Retinal pigment epithelial cell (primary cell): ENCODE measurements at regions not wholly inside any gene's neighbourhood (a gene's known extent, or its start where the extent isn't known, plus 50 kb on each side); places are given as distances from the start of the nearest gene placed in this dataset.

Experiments used
- DNase-seq: peaks from one replicate; pipeline ENCODE4 v3.0.0-alpha.2; 2010; ENCODE audit warnings: low read depth
- H3K4me3 ChIP-seq: 2 replicates; pipeline ENCODE4 v1.5.1; 2011; ENCODE audit warnings: mild to moderate bottlenecking, low read length, control low read depth, moderate library complexity
- CTCF ChIP-seq: conservative IDR thresholded peaks from 2 replicates; pipeline ENCODE4 v1.5.1; 2011; ENCODE audit warnings: low read depth, low read length, control low read depth, inconsistent platforms

DNA sequence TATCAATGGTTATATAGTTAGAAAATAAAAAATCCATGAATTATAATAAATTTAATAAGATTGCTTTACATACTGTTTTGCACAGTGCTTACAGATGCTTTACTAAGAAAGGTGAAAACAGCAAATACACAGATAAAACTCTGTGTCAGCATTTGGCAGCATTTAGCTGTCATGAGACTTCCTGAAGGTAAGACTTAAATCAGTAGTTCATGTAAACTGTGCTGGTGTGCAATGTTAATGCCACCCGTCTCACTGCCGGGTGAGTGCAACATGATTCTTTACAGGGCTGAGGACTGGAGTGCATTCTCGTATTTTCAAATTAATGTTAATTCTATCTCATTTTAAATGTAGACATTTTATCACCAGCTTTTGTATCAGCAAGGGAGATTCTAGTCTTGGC lies 326.2 kb upstream of the POT1 start:
- no peak for TF ChIP-seq CTCF
- no peak for DNase-seq

GRCh38 chr7:125254566-125254965 lies 324.9 kb upstream of the POT1 start:
- no peak for TF ChIP-seq CTCF
- H3K4me3 ChIP-seq = no peak overlapping the region
- DNase-seq = no peak

More for the DNA sequence above, 326.2 kb upstream of the POT1 start:
- H3K4me3 ChIP-seq = no peak overlapping the region

DNA sequence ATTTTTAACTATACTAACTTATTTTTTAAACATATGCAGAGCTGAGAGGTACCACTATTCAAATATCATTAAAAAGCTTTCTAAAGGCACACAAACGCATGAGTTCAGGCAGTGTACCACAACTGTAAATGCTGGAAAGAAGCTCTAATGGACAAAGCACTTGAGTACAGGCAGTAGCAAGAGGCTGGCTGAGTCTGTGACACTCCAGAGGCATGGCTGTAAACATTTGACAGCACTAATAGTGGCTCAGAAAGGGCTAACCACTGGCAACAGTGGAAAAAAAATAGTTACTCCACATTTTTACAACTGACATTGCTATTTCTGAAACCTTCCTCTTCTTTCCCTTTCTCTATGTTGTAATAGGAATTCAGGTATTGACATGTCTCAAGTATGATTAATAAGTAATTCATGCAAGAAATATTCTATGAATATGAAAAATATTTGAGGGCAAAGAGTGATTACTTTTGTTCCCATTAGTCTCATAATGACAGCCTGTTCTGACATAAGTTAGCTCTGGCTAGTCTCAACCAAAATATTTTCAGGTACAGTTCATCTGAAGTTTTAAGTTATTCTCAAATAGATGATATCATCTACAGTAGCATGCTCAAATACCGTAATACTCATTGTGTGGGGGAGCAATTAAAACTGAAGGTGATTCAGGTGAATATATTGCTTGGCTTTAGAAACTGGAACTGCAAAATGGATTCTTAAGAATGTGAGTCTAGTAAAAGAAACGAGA lies 324.0 kb upstream of the POT1 start:
- TF ChIP-seq CTCF = no peak
- H3K4me3 ChIP-seq = no peak overlapping the region
- DNase-seq = no peak

DNA sequence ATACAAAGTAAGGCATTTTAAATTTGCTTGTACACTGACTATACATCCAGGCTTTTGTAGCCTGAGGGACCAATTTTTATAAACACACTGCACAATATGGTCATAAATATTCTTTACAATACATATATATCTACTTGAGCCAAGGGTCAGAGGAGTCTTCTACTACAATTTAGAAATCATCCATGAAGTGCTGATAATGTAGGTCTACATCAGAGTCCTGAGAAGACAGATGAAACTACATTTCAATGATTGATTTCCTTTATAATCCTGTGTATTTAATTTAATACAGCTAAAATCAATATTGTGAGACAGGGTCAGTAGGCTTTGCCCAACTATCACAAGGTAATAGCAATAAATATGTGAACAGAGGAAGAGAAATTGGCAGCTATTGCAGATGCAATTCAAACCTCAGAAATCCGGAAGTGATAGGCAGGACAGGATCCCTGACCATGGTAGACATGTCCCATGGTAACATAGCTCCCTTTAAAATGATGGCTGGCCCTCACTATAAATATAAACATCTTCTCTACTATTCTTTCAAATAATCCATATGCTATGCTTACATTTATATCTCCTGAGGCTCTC lies 318.0 kb upstream of the POT1 start:
- no peak for TF ChIP-seq CTCF
- no peak for DNase-seq
- H3K4me3 ChIP-seq = no peak overlapping the region

GRCh38 chr7:125246706-125247105 lies 317.1 kb upstream of the POT1 start:
- no peak overlapping the region for H3K4me3 ChIP-seq
- no peak for TF ChIP-seq CTCF
- no peak for DNase-seq

GRCh38 chr7:125241548-125241947 lies 311.9 kb upstream of the POT1 start:
- TF ChIP-seq CTCF = no peak
- H3K4me3 ChIP-seq = no peak overlapping the region
- no peak for DNase-seq

- TF ChIP-seq CTCF = no peak
- no peak for DNase-seq
- no peak overlapping the region for H3K4me3 ChIP-seq
Measured at GRCh38 chr7:125222596-125222995, 293.0 kb upstream of the POT1 start.
